ENCODE measurements at regions not wholly inside any gene's neighbourhood (a gene's known extent, or its start where the extent isn't known, plus 50 kb on each side); places are given as distances from the start of the nearest gene placed in this dataset.
"Not testable (repeated sequence)": the region's sequence is repeated elsewhere in the genome, so short reads cannot be mapped to it uniquely, and the experiment has no call there.

DNA sequence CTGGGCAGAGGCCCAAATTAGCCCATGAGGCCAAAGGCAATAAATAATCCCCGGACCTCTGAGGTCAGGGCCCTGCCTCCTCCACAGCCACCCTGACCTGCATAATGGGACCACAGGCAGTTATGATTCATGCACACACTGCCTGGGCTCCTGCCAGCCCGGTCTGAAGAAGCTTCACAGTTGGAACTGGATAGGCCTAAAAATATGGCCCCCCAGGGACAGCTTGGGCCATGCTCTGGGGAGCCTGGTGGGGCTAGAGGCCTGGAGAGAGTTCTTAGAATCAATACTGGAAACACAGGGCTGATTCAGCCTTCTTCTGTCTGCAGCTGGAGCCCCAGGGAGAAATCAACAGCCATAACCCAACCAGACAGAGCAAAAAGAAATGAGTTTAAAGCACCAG, 112.8 kb upstream of the CADM1 start:
- H3K4me3 ChIP-seq (ENCODE audit: low read length), result no peak overlapping the region
- no peak for DNase-seq
- H3K27ac ChIP-seq (ENCODE audit: low read length), result no peak overlapping the region
- no peaks in the 10 kb centered on the region for H3K4me1 ChIP-seq (ENCODE audit: control insufficient read depth, insufficient read depth, low read length)
- no CpG with 5 or more reads among the region's 2 CpGs for WGBS (ENCODE audit: insufficient coverage, low lambda C conversion rate)
- H3K9me3 ChIP-seq (ENCODE audit: control insufficient read depth, low read depth, low read length), result no peaks in the 10 kb centered on the region
- H3K36me3 ChIP-seq (ENCODE audit: control insufficient read depth, insufficient read depth, low read length), result no peaks in the 10 kb centered on the region
- no peaks in the 10 kb centered on the region for H3K27me3 ChIP-seq (ENCODE audit: control insufficient read depth, insufficient read depth, low read length)

DNA sequence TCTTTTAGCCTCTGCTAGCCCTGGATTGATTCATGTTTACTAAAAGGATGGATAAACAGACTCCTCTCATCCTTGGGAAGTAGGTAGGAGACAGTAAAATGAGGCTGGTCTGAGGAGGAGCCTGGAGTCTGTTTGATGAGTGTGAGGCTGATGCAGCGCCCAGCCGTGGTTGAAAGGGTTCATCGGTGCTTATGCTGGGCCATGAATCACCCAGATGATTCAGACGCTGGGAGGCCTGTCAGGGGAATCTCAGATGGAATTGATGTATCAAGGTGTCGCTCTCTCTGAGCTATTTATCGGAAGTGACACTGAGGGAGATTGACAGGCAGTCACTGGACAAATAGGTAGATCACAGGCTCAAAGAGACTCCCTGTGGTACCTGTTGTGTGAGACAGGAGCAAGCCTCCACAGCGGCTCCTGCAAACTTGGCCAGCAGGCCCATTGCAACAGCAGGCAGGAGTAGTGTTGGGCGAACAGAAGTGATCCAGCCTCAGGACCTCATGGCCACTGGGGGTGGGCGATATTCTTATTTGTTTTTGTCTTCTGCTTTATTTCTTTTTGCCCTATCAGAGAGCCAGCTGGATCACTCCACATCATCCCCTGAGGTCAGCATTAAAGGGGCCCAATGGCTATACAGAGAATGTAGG, 109.9 kb upstream of the CADM1 start:
- no CpG with 5 or more reads among the region's 9 CpGs for WGBS (ENCODE audit: insufficient coverage, low lambda C conversion rate)
- Histone ChIP-seq H3K4me3 (ENCODE audit: low read length) (no peak overlapping the region), H3K27me3 (ENCODE audit: control insufficient read depth, insufficient read depth, low read length) (no peaks in the 10 kb centered on the region), H3K9me3 (ENCODE audit: control insufficient read depth, low read depth, low read length) (no peaks in the 10 kb centered on the region), H3K27ac (ENCODE audit: low read length) (no peak overlapping the region), H3K36me3 (ENCODE audit: control insufficient read depth, insufficient read depth, low read length) (no peaks in the 10 kb centered on the region), H3K4me1 (ENCODE audit: control insufficient read depth, insufficient read depth, low read length) (no peaks in the 10 kb centered on the region)
- no peak for DNase-seq

DNA sequence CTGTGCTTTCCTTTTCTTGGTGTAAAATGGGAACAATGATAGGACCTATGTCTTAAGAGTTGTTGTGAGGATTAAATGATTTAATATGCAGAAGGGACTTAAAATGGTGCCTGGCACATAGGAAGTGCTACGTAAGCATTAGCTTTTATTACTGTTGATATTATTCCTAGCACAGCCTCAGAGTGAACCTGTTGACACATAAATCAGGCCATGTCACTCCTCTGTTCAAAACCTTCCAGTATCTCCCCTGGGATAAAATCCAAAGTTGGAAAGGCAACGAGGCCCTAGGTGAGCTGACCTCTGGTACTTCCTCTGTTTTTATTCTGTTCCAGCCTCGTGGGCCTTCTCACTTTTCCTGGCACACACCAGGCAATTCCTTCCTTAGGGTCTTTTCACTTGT, 108.8 kb upstream of the CADM1 start:
- WGBS (ENCODE audit: insufficient coverage, low lambda C conversion rate), result 92% methylated on average over 2 of the region's 3 CpGs

DNA sequence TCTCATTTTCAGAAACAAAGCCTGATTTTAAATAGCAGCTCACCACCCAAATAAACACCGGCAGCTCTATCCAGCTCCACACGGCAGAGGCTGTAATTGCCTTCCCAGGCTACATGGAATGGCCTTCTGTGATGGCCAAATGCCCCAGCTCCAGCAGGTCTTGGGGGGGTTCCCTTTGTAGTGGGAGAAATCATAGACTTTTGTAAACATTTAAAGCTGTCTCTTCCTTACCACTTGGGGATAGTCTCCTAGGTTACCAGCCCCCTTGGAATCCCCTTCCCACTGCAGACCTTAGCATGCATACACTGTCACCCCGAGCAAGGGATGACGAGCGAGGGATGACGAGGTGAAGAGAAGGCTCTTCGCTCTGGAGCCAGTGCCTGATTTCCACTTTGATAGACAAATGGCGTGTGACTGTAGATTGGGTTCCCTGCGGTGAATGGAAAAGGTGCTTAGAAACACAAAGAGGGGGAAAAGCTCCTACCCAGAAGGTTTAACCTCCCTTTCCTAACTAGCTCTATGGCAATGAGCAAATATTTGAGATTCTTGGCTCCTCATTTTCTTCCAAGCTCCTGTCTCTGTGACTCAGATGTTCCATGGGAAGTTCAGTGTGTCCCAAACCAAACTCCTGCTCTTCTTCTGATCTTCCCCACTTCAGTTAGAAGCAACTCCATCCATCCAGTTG, 108.0 kb upstream of the CADM1 start:
- H3K36me3 ChIP-seq (ENCODE audit: control insufficient read depth, insufficient read depth, low read length), result no peaks in the 10 kb centered on the region
- no peaks in the 10 kb centered on the region for H3K9me3 ChIP-seq (ENCODE audit: control insufficient read depth, low read depth, low read length)
- no peak for DNase-seq
- H3K4me1 ChIP-seq (ENCODE audit: control insufficient read depth, insufficient read depth, low read length), result no peaks in the 10 kb centered on the region
- H3K27ac ChIP-seq (ENCODE audit: low read length), result no peak overlapping the region
- H3K4me3 ChIP-seq (ENCODE audit: low read length), result no peak overlapping the region
- WGBS (ENCODE audit: insufficient coverage, low lambda C conversion rate), result no CpG with 5 or more reads among the region's 9 CpGs
- peaks cover 3% of the 10 kb centered on the region for H3K27me3 ChIP-seq (ENCODE audit: control insufficient read depth, insufficient read depth, low read length)

More for the DNA sequence above, 108.8 kb upstream of the CADM1 start:
- H3K27me3 ChIP-seq (ENCODE audit: control insufficient read depth, insufficient read depth, low read length), result no peaks in the 10 kb centered on the region
- no peak overlapping the region for H3K4me3 ChIP-seq (ENCODE audit: low read length)
- H3K4me1 ChIP-seq (ENCODE audit: control insufficient read depth, insufficient read depth, low read length), result no peaks in the 10 kb centered on the region
- no peak for DNase-seq
- H3K36me3 ChIP-seq (ENCODE audit: control insufficient read depth, insufficient read depth, low read length), result no peaks in the 10 kb centered on the region
- no peak overlapping the region for H3K27ac ChIP-seq (ENCODE audit: low read length)
- no peaks in the 10 kb centered on the region for H3K9me3 ChIP-seq (ENCODE audit: control insufficient read depth, low read depth, low read length)

DNA sequence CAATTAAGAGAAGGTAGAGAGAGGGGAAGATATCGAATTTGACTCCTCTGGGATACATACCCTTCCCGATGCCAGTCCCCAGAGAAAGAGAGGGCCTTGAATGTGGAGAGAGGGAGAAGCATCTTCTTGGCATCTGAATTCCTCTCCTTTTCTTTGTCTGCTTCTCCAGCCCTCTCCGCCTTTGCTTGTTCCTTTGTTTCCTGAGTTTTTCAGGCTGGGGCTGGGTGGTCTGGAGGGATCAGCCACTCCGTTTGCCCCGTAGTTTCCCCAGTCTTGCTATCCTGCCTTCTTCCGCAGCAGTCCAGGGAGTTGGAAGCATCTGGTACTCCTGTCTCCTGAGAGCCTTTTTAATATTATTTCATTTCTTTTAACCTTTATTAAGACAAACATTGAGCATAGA, 107.1 kb upstream of the CADM1 start:
- WGBS (ENCODE audit: insufficient coverage, low lambda C conversion rate), result no CpG with 5 or more reads among the region's 6 CpGs
- Histone ChIP-seq H3K27ac (ENCODE audit: low read length) (no peak overlapping the region), H3K36me3 (ENCODE audit: control insufficient read depth, insufficient read depth, low read length) (no peaks in the 10 kb centered on the region)

DNA sequence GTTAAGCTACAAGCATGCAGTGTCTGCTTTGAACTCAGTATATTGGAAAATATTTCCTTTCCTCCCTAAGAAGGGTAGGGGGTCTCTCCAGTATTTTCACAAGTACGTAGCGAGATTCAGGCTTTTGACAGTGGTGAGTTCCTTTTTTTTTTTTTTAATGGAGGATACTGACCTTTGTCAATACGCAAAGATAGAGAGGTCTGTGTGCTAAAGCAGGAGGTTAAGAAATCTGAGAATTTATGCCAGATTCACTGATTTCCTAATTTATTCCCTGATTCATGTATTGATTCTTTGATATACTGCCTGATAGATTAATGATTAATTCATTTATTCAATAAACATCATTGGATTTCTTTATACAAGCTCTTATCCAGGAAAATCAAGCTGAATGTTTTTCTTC, 106.7 kb upstream of the CADM1 start:
- Histone ChIP-seq H3K9me3 (ENCODE audit: control insufficient read depth, low read depth, low read length) (no peaks in the 10 kb centered on the region), H3K27me3 (ENCODE audit: control insufficient read depth, insufficient read depth, low read length) (peaks cover 3% of the 10 kb centered on the region), H3K4me3 (ENCODE audit: low read length) (no peak overlapping the region), H3K4me1 (ENCODE audit: control insufficient read depth, insufficient read depth, low read length) (no peaks in the 10 kb centered on the region), H3K27ac (ENCODE audit: low read length) (no peak overlapping the region), H3K36me3 (ENCODE audit: control insufficient read depth, insufficient read depth, low read length) (no peaks in the 10 kb centered on the region)
- no peak for DNase-seq
- WGBS (ENCODE audit: insufficient coverage, low lambda C conversion rate), result no CpG with 5 or more reads among the region's 3 CpGs

More for the DNA sequence above, 107.1 kb upstream of the CADM1 start:
- Histone ChIP-seq H3K27me3 (ENCODE audit: control insufficient read depth, insufficient read depth, low read length) (peaks cover 3% of the 10 kb centered on the region), H3K4me1 (ENCODE audit: control insufficient read depth, insufficient read depth, low read length) (no peaks in the 10 kb centered on the region), H3K9me3 (ENCODE audit: control insufficient read depth, low read depth, low read length) (no peaks in the 10 kb centered on the region), H3K4me3 (ENCODE audit: low read length) (no peak overlapping the region)
- DNase-seq, result no peak

DNA sequence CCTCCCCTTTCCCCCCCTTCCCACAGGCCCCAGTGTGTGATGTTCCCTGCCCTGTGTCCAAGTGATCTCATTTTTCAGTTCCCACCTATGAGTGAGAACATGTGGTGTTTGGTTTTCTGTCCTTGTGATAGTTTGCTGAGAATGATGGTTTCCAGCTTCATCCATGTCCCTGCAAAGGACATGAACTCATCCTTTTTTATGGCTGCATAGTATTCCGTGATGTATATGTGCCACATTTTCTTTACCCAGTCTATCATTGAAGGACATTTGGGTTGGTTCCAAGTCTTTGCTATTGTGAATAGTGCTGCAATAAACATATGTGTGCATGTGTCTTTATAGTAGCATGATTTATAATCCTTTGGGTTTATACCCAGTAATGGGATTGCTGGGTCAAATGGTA, 106.0 kb upstream of the CADM1 start:
- DNase-seq; H3K27ac ChIP-seq (ENCODE audit: low read length); H3K27me3 ChIP-seq (ENCODE audit: control insufficient read depth, insufficient read depth, low read length); H3K4me1 ChIP-seq (ENCODE audit: control insufficient read depth, insufficient read depth, low read length); H3K9me3 ChIP-seq (ENCODE audit: control insufficient read depth, low read depth, low read length); H3K36me3 ChIP-seq (ENCODE audit: control insufficient read depth, insufficient read depth, low read length); H3K4me3 ChIP-seq (ENCODE audit: low read length): not testable (repeated sequence)
- no CpG with 5 or more reads among the region's 1 CpG for WGBS (ENCODE audit: insufficient coverage, low lambda C conversion rate)

DNA sequence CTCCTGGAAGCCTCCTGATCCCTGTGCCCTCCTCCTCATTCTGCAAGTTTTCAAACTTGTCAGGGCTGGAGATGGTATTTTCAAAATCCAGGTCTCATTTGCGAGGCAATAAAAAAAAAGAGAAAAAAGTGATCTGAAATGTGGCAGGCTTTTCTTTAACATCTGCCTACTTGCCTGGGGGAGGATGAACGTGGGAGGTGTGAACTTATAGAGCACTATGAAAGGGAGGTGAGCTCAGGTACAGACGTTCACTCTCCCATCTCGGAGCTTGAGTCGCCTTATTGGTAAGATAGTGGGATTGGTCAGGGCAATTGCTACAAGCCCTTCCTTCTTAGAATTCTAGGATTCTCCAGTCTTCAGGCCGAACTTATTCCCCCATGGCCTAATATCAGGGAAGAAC, 104.8 kb upstream of the CADM1 start:
- no peak overlapping the region for H3K27ac ChIP-seq (ENCODE audit: low read length)
- no peaks in the 10 kb centered on the region for H3K9me3 ChIP-seq (ENCODE audit: control insufficient read depth, low read depth, low read length)
- H3K4me3 ChIP-seq (ENCODE audit: low read length), result no peak overlapping the region
- WGBS (ENCODE audit: insufficient coverage, low lambda C conversion rate), result 92% methylated on average over 2 of the region's 6 CpGs
- DNase-seq, result no peak
- no peaks in the 10 kb centered on the region for H3K4me1 ChIP-seq (ENCODE audit: control insufficient read depth, insufficient read depth, low read length)
- H3K36me3 ChIP-seq (ENCODE audit: control insufficient read depth, insufficient read depth, low read length), result no peaks in the 10 kb centered on the region
- peaks cover 3% of the 10 kb centered on the region for H3K27me3 ChIP-seq (ENCODE audit: control insufficient read depth, insufficient read depth, low read length)

DNA sequence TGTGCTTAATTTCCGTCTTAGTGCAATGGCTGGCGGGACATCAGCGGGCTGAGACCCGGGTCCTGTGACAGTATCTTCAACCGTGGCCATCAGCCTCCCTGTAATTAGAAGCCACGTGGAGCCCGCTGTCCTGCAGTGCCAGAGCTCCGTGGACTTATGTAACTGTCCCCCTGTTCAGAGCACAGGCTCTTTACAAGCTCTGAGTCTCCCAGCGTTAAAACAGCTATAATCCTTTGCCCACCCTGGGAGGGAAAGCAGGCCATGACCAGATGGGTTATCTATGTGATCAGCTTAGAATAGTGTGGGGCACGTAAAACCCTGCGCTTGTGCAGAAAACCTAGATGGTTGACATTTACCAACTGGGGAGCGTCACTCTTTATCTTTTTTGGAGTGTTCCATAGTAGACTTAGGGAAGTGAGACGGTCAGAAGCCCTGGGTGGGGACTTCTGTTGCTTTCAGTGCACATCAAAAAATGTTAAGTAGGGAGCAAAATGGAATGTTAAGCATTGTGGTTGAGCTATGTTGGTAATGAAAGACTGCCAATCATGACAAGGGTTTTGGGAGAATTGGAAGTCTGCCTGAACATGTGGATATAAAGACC, 103.5 kb upstream of the CADM1 start:
- H3K4me3 ChIP-seq (ENCODE audit: low read length), result no peak overlapping the region
- no peaks in the 10 kb centered on the region for H3K4me1 ChIP-seq (ENCODE audit: control insufficient read depth, insufficient read depth, low read length)
- no peak for DNase-seq
- no peaks in the 10 kb centered on the region for H3K36me3 ChIP-seq (ENCODE audit: control insufficient read depth, insufficient read depth, low read length)
- peaks cover 3% of the 10 kb centered on the region for H3K27me3 ChIP-seq (ENCODE audit: control insufficient read depth, insufficient read depth, low read length)
- H3K9me3 ChIP-seq (ENCODE audit: control insufficient read depth, low read depth, low read length), result no peaks in the 10 kb centered on the region
- no CpG with 5 or more reads among the region's 13 CpGs for WGBS (ENCODE audit: insufficient coverage, low lambda C conversion rate)
- H3K27ac ChIP-seq (ENCODE audit: low read length), result no peak overlapping the region

DNA sequence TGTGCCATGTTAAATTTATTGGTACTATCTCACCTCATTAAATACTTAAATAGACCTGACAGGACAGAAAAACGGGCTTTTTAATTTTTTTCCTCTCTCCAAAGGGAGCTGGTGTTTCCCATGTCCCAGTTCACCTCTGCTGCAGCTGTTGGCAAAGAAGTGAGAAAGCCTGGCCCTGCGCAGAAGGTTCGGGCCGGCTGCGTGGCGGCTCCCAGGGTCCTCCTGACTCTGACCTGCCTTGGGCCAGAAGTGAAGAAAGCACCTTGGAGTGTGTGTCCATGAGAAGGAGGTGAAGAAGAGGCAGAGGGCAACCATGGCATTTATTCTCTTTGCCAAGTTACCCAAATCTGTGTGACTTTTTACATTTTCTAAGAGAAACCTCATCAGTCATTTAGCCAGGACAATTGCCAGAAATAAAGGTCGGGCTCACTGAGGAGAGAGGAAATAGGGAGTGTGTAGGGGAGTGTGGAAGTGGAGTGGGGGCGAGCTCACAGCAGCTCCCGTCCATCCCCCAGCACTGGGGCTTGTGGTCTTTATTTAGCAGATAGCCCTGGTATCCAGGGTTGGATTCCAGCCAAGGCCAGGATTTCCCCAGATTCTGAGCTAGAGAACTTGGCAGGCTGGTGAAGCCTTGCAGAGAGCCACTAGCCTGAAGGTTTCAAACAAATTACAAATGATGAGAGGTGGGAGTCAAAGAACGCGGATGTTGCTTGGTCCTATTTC, 102.4 kb upstream of the CADM1 start:
- no peak overlapping the region for H3K4me3 ChIP-seq (ENCODE audit: low read length)
- no CpG with 5 or more reads among the region's 11 CpGs for WGBS (ENCODE audit: insufficient coverage, low lambda C conversion rate)
- H3K4me1 ChIP-seq (ENCODE audit: control insufficient read depth, insufficient read depth, low read length), result no peaks in the 10 kb centered on the region
- H3K27ac ChIP-seq (ENCODE audit: low read length), result no peak overlapping the region
- no peaks in the 10 kb centered on the region for H3K9me3 ChIP-seq (ENCODE audit: control insufficient read depth, low read depth, low read length)
- no peak for DNase-seq
- no peaks in the 10 kb centered on the region for H3K36me3 ChIP-seq (ENCODE audit: control insufficient read depth, insufficient read depth, low read length)
- H3K27me3 ChIP-seq (ENCODE audit: control insufficient read depth, insufficient read depth, low read length), result peaks cover 3% of the 10 kb centered on the region

Data from large intestine (tissue), 3 donors.